WI38 (cell line): ENCODE measurements at regions not wholly inside any gene's neighbourhood (a gene's known extent, or its start where the extent isn't known, plus 50 kb on each side); places are given as distances from the start of the nearest gene placed in this dataset.

Source experiments
- H3K4me3 ChIP-seq: 2 replicates; pipeline ENCODE4 v1.5.1; 2011; ENCODE audit warnings: low read depth, mild to moderate bottlenecking, control low read depth, low read length
- TF ChIP-seq, protein P1 (sequence below): IDR thresholded peaks from 2 replicates; pipeline ENCODE4 v1.5.1; 2012; ENCODE audit warnings: low read depth, mild to moderate bottlenecking, control low read depth, low read length

DNA sequence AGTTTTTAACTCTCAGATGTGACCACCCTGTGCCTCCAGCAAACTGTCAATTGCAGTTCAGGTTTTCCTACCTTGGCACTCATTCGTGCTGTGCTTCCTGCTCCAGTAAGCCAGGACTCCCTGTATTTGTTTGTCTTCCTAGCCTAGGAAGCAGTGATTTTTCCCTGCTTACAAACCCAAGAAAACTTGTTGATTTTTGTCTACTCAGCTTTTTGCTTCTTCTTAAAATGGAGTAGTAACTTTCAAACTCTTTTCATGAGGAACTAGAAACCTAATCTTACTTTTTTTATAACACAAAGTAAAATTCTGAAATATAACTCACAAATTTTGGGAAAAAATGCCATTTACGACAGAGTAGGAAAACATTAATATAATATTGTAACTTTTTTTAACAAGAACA, 150.6 kb upstream of the TMEFF2 start:
- TF ChIP-seq, protein P1, sequence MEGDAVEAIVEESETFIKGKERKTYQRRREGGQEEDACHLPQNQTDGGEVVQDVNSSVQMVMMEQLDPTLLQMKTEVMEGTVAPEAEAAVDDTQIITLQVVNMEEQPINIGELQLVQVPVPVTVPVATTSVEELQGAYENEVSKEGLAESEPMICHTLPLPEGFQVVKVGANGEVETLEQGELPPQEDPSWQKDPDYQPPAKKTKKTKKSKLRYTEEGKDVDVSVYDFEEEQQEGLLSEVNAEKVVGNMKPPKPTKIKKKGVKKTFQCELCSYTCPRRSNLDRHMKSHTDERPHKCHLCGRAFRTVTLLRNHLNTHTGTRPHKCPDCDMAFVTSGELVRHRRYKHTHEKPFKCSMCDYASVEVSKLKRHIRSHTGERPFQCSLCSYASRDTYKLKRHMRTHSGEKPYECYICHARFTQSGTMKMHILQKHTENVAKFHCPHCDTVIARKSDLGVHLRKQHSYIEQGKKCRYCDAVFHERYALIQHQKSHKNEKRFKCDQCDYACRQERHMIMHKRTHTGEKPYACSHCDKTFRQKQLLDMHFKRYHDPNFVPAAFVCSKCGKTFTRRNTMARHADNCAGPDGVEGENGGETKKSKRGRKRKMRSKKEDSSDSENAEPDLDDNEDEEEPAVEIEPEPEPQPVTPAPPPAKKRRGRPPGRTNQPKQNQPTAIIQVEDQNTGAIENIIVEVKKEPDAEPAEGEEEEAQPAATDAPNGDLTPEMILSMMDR: no peak
- H3K4me3 ChIP-seq: no peak overlapping the region

DNA sequence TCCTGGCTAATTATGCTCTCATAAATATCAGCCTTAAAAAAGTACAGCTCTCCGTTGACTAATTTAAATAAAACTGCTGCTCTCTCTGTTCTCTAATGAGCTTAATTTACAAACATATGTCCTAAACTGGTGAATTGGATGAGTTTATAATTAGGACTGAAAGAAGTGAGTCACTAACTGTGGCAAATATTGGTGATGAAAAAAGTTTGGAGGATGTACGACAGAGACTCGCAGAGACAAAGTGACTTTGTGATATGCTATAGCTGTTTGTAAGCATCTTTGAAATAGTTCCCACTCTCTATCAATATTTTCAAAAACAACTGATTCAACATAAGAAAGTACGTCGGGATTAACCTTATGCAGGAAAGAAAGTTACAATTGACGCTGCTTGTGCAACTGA, 138.9 kb upstream of the TMEFF2 start:
- H3K4me3 ChIP-seq: no peak overlapping the region
- TF ChIP-seq, protein P1: no peak

DNA sequence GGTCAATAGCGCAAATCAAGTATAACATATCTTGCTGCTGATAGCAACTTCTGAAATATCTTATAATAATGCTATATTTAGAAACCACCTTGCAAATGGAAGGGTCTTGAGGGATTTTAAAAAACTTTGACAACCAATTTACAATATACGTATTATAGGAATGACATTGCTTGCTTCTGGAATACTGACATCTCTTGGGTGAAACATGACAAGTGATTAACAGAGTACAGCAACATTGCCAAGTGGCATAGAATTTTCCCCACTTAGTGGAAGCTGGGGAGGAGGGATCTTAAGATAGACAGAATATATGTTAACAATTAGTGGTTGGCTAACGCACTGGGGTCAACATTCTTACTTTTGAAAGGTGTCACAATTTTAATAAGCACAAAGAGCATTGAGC, 133.6 kb upstream of the TMEFF2 start:
- TF ChIP-seq, protein P1: no peak
- H3K4me3 ChIP-seq: no peak overlapping the region

DNA sequence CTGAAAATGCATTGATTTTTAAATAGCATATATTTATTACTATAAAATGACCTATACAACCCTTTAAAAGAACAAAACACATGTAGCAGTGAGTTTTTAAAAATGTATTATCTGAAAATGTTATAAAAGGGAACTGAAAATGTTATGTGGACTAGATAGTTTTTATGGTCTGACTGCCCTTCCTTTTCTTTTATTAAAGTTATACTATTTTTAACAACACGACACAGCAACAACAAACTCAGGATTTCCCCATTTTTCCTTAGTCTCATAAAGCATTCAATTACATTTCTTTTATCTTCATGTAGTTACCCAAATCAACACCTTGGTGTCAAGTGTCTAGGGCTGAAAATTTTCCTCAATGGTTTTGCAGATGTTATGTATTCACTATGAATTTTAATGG, 132.8 kb upstream of the TMEFF2 start:
- TF ChIP-seq, protein P1: no peak
- H3K4me3 ChIP-seq: no peak overlapping the region

DNA sequence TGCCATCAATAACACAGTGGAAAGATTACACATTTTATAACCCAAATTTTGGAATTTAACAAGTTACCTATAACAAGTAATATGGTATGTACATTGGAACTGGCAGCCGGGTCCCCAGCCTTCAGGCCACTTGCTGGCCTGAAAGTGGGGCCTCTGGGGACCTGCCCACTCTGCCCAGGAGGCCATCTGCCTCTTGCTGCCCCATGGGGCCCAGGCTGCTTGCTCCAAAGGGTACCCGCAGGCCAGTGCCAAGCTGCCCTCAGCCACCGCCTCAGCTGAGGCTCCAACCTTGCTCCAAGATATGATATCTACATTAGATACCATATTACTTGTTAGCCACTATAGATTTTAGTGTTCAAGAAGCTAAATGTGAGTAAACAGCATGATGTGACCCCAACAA, 120.8 kb upstream of the TMEFF2 start:
- H3K4me3 ChIP-seq: no peak overlapping the region
- TF ChIP-seq, protein P1: no peak

DNA sequence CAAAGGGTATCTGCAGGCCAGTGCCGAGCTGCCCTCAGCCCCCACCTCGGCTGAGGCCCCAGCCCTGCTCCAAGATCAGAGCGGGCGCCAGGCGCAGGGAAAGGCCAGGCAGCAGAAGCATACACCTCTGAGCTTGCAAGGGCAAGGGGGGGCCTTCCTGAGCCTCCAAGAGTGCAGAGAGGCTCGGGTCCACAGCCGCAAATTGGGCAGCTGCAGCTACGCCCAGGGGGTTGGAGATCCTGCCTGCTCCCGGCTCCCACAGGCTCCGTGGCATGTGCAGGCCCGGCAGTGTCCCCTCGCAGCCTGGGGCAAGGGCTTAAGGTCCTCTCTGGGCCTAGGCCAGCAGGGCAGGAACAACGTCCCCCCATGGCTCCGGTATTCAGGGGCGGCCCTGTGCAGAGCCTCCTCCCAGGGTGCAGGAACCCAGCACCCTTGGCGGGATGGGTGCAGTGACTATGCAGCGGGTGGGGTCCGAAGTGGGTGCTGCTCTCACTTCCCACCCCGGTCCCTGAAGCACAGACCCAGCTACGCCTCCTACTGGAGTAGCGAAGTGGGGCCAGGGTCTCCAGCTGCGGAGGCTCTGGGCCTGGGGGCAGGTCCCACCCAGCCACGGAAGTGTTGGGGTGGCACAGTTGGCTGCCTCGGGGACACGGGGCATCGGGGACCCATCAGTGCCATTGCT, 120.2 kb upstream of the TMEFF2 start:
- TF ChIP-seq, protein P1: no peak
- no peak overlapping the region for H3K4me3 ChIP-seq

DNA sequence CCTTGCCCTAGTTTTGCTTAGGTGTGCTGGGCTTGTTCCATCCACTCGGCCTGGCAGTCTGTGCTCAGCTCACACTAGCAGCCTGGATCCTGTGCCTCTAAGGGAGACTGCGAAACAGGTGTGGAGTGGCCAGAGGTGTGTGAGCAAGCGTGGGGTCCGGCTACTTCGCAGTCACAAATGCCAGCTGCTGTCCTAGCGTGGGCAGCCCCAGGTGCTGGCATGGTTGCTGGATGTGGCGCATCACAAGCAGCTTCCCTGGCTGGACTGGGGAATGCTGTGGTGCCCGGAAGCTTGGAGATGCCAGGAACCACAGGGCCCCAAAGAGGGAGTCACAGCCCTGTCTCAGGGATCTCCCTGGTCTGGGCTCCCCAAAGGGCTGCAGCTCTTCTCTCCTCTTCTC, 119.0 kb upstream of the TMEFF2 start:
- TF ChIP-seq, protein P1: no peak
- H3K4me3 ChIP-seq: no peak overlapping the region
